GM10266 (cell line): ENCODE measurements at regions not wholly inside any gene's neighbourhood (a gene's known extent, or its start where the extent isn't known, plus 50 kb on each side); places are given as distances from the start of the nearest gene placed in this dataset.

Source experiments
- DNase-seq: peaks from one replicate; pipeline ENCODE4 v3.0.0; 2012; ENCODE audit errors: extremely low spot score
- CTCF ChIP-seq: IDR thresholded peaks from 2 replicates; pipeline ENCODE4 v1.5.1; 2012; ENCODE audit warnings: mild to moderate bottlenecking, low read depth; ENCODE audit not compliant: control insufficient read depth, insufficient read depth; ENCODE audit errors: missing control alignments

- no peak for TF ChIP-seq CTCF
- no peak for DNase-seq
Observed at GRCh38 chr4:126715067-126715466, 917.7 kb upstream of the INTU start.

- no peak for DNase-seq
- no peak for TF ChIP-seq CTCF
Observed at GRCh38 chr4:126715681-126716080, 917.1 kb upstream of the INTU start.

- TF ChIP-seq CTCF, result no peak
- no peak for DNase-seq
Observed at GRCh38 chr4:126718136-126718535, 914.6 kb upstream of the INTU start.

- TF ChIP-seq CTCF, result no peak
- no peak for DNase-seq
Observed at GRCh38 chr4:126719852-126720251, 912.9 kb upstream of the INTU start.

- TF ChIP-seq CTCF, result no peak
- DNase-seq, result no peak
Observed at GRCh38 chr4:126725906-126726305, 906.9 kb upstream of the INTU start.

GRCh38 chr4:126727461-126727860 lies 905.3 kb upstream of the INTU start:
- DNase-seq, result no peak

GRCh38 chr4:126731062-126731461 lies 901.7 kb upstream of the INTU start:
- TF ChIP-seq CTCF, result no peak
- DNase-seq, result no peak

More at GRCh38 chr4:126727461-126727860, 905.3 kb upstream of the INTU start:
- TF ChIP-seq CTCF, result no peak
